ENCODE measurements at regions not wholly inside any gene's neighbourhood (a gene's known extent, or its start where the extent isn't known, plus 50 kb on each side); places are given as distances from the start of the nearest gene placed in this dataset.

DNA sequence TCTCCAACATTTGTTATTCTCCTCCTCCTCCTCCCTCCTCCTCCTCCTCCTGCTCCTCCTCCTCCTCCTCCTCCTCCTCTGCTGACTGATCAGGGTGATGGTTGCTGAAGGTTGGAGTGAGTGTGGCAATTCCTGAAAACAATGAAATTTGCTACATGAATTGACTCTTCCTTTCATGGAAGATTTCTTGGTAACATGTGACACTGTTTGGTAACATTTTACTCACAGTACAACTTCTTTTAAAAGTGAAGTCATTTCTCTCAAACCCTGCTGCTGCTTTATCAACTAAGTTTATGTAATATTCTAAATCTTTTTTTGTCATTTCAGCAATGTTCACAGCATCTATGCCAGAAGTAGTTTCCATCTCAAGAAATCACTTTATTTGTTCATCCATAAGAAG, 543.0 kb downstream of the MAFB start (continued):
- TF ChIP-seq, protein P1, sequence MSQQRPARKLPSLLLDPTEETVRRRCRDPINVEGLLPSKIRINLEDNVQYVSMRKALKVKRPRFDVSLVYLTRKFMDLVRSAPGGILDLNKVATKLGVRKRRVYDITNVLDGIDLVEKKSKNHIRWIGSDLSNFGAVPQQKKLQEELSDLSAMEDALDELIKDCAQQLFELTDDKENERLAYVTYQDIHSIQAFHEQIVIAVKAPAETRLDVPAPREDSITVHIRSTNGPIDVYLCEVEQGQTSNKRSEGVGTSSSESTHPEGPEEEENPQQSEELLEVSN (IDR thresholded peaks at IDR 0.05), result no peak
- no peak for TF ChIP-seq FOSL1 (IDR thresholded peaks at IDR 0.05; ENCODE audit: insufficient read depth, low read depth, low read length)
- TF ChIP-seq NANOG (IDR thresholded peaks at IDR 0.05; ENCODE audit: insufficient read depth, low read depth, low read length, poor library complexity, severe bottlenecking), result no peak
